ENCODE measurements at regions not wholly inside any gene's neighbourhood (a gene's known extent, or its start where the extent isn't known, plus 50 kb on each side); places are given as distances from the start of the nearest gene placed in this dataset.

- no peaks in the 10 kb centered on the region for H3K4me1 ChIP-seq (ENCODE audit: control insufficient read depth, insufficient read depth, low read length)
- no peak overlapping the region for H3K4me3 ChIP-seq (ENCODE audit: low read length in 2 of 2)
- H3K9me3 ChIP-seq (ENCODE audit: control insufficient read depth in 2 of 2, low read length in 2 of 2) = no peaks in the 10 kb centered on the region
- no peak overlapping the region for H3K9ac ChIP-seq (ENCODE audit: low read length in 2 of 2)
- no peaks in the 10 kb centered on the region for H3K27me3 ChIP-seq (ENCODE audit: control insufficient read depth in 1 of 2, insufficient read depth in 2 of 2, low read length in 2 of 2)
- no peaks in the 10 kb centered on the region for H3K36me3 ChIP-seq (ENCODE audit: control insufficient read depth in 2 of 2, insufficient read depth in 2 of 2, low read length in 2 of 2)
- no peak overlapping the region for H3K27ac ChIP-seq (ENCODE audit: low read length)
Measured at GRCh38 chr10:28137907-28138880, 139.3 kb upstream of the ODAD2 start.

- H3K9me3 ChIP-seq (ENCODE audit: control insufficient read depth in 2 of 2, low read length in 2 of 2) = no peaks in the 10 kb centered on the region
Measured at GRCh38 chr10:28135258-28135657, 136.4 kb upstream of the ODAD2 start.

GRCh38 chr10:28130267-28130666 lies 131.4 kb upstream of the ODAD2 start:
- Histone ChIP-seq H3K27me3 (ENCODE audit: control insufficient read depth in 1 of 2, insufficient read depth in 2 of 2, low read length in 2 of 2) (no peaks in the 10 kb centered on the region), H3K36me3 (ENCODE audit: control insufficient read depth in 2 of 2, insufficient read depth in 2 of 2, low read length in 2 of 2) (peaks cover 2 to 6% of the 10 kb centered on the region in 2 donors), H3K4me1 (ENCODE audit: control insufficient read depth, insufficient read depth, low read length) (no peaks in the 10 kb centered on the region), H3K27ac (ENCODE audit: low read length) (no peak overlapping the region), H3K9ac (ENCODE audit: low read length in 2 of 2) (no peak overlapping the region), H3K9me3 (ENCODE audit: control insufficient read depth in 2 of 2, low read length in 2 of 2) (no peaks in the 10 kb centered on the region), H3K4me3 (ENCODE audit: low read length in 2 of 2) (no peak overlapping the region)

More at GRCh38 chr10:28135258-28135657, 136.4 kb upstream of the ODAD2 start:
- Histone ChIP-seq H3K36me3 (ENCODE audit: control insufficient read depth in 2 of 2, insufficient read depth in 2 of 2, low read length in 2 of 2) (peaks cover 0 to 2% of the 10 kb centered on the region in 2 donors), H3K4me3 (ENCODE audit: low read length in 2 of 2) (no peak overlapping the region), H3K27ac (ENCODE audit: low read length) (no peak overlapping the region), H3K9ac (ENCODE audit: low read length in 2 of 2) (no peak overlapping the region), H3K4me1 (ENCODE audit: control insufficient read depth, insufficient read depth, low read length) (no peaks in the 10 kb centered on the region), H3K27me3 (ENCODE audit: control insufficient read depth in 1 of 2, insufficient read depth in 2 of 2, low read length in 2 of 2) (no peaks in the 10 kb centered on the region)

- H3K27me3 ChIP-seq (ENCODE audit: control insufficient read depth in 1 of 2, insufficient read depth in 2 of 2, low read length in 2 of 2) = no peaks in the 10 kb centered on the region
- peaks cover 2 to 12% of the 10 kb centered on the region in 2 donors for H3K36me3 ChIP-seq (ENCODE audit: control insufficient read depth in 2 of 2, insufficient read depth in 2 of 2, low read length in 2 of 2)
- H3K4me1 ChIP-seq (ENCODE audit: control insufficient read depth, insufficient read depth, low read length) = no peaks in the 10 kb centered on the region
- H3K9me3 ChIP-seq (ENCODE audit: control insufficient read depth in 2 of 2, low read length in 2 of 2) = no peaks in the 10 kb centered on the region
- H3K4me3 ChIP-seq (ENCODE audit: low read length in 2 of 2) = no peak overlapping the region
- H3K27ac ChIP-seq (ENCODE audit: low read length) = no peak overlapping the region
- no peak overlapping the region for H3K9ac ChIP-seq (ENCODE audit: low read length in 2 of 2)
Measured at GRCh38 chr10:28127881-28128280, 129.0 kb upstream of the ODAD2 start.

GRCh38 chr10:28125701-28126100 lies 126.8 kb upstream of the ODAD2 start:
- no peaks in the 10 kb centered on the region for H3K9me3 ChIP-seq (ENCODE audit: control insufficient read depth in 2 of 2, low read length in 2 of 2)
- peaks cover 2 to 12% of the 10 kb centered on the region in 2 donors for H3K36me3 ChIP-seq (ENCODE audit: control insufficient read depth in 2 of 2, insufficient read depth in 2 of 2, low read length in 2 of 2)
- no peak overlapping the region for H3K9ac ChIP-seq (ENCODE audit: low read length in 2 of 2)
- H3K4me3 ChIP-seq (ENCODE audit: low read length in 2 of 2) = no peak overlapping the region
- H3K27me3 ChIP-seq (ENCODE audit: control insufficient read depth in 1 of 2, insufficient read depth in 2 of 2, low read length in 2 of 2) = no peaks in the 10 kb centered on the region
- no peaks in the 10 kb centered on the region for H3K4me1 ChIP-seq (ENCODE audit: control insufficient read depth, insufficient read depth, low read length)
- no peak overlapping the region for H3K27ac ChIP-seq (ENCODE audit: low read length)

- H3K36me3 ChIP-seq (ENCODE audit: control insufficient read depth in 2 of 2, insufficient read depth in 2 of 2, low read length in 2 of 2) = peaks cover 0 to 12% of the 10 kb centered on the region in 2 donors
- no peak overlapping the region for H3K4me3 ChIP-seq (ENCODE audit: low read length in 2 of 2)
- no peaks in the 10 kb centered on the region for H3K4me1 ChIP-seq (ENCODE audit: control insufficient read depth, insufficient read depth, low read length)
- H3K27me3 ChIP-seq (ENCODE audit: control insufficient read depth in 1 of 2, insufficient read depth in 2 of 2, low read length in 2 of 2) = no peaks in the 10 kb centered on the region
- H3K9ac ChIP-seq (ENCODE audit: low read length in 2 of 2) = no peak overlapping the region
- no peak overlapping the region for H3K27ac ChIP-seq (ENCODE audit: low read length)
- H3K9me3 ChIP-seq (ENCODE audit: control insufficient read depth in 2 of 2, low read length in 2 of 2) = no peaks in the 10 kb centered on the region
Measured at GRCh38 chr10:28120795-28121194, 121.9 kb upstream of the ODAD2 start.

GRCh38 chr10:28120043-28120749 lies 121.3 kb upstream of the ODAD2 start:
- Histone ChIP-seq H3K9me3 (ENCODE audit: control insufficient read depth in 2 of 2, low read length in 2 of 2) (no peaks in the 10 kb centered on the region), H3K9ac (ENCODE audit: low read length in 2 of 2) (no peak overlapping the region), H3K4me1 (ENCODE audit: control insufficient read depth, insufficient read depth, low read length) (no peaks in the 10 kb centered on the region), H3K27me3 (ENCODE audit: control insufficient read depth in 1 of 2, insufficient read depth in 2 of 2, low read length in 2 of 2) (no peaks in the 10 kb centered on the region), H3K27ac (ENCODE audit: low read length) (no peak overlapping the region), H3K4me3 (ENCODE audit: low read length in 2 of 2) (no peak overlapping the region), H3K36me3 (ENCODE audit: control insufficient read depth in 2 of 2, insufficient read depth in 2 of 2, low read length in 2 of 2) (peaks cover 0 to 12% of the 10 kb centered on the region in 2 donors)

- Histone ChIP-seq H3K27me3 (ENCODE audit: control insufficient read depth in 1 of 2, insufficient read depth in 2 of 2, low read length in 2 of 2) (no peaks in the 10 kb centered on the region), H3K4me3 (ENCODE audit: low read length in 2 of 2) (no peak overlapping the region), H3K27ac (ENCODE audit: low read length) (no peak overlapping the region), H3K9me3 (ENCODE audit: control insufficient read depth in 2 of 2, low read length in 2 of 2) (no peaks in the 10 kb centered on the region), H3K36me3 (ENCODE audit: control insufficient read depth in 2 of 2, insufficient read depth in 2 of 2, low read length in 2 of 2) (peaks cover 0 to 10% of the 10 kb centered on the region in 2 donors), H3K9ac (ENCODE audit: low read length in 2 of 2) (no peak overlapping the region), H3K4me1 (ENCODE audit: control insufficient read depth, insufficient read depth, low read length) (no peaks in the 10 kb centered on the region)
Measured at GRCh38 chr10:28118985-28119628, 120.2 kb upstream of the ODAD2 start.

GRCh38 chr10:28113202-28113601 lies 114.3 kb upstream of the ODAD2 start:
- Histone ChIP-seq H3K36me3 (ENCODE audit: control insufficient read depth in 2 of 2, insufficient read depth in 2 of 2, low read length in 2 of 2) (no peaks in the 10 kb centered on the region), H3K4me3 (ENCODE audit: low read length in 2 of 2) (no peak overlapping the region), H3K27me3 (ENCODE audit: control insufficient read depth in 1 of 2, insufficient read depth in 2 of 2, low read length in 2 of 2) (no peaks in the 10 kb centered on the region), H3K9me3 (ENCODE audit: control insufficient read depth in 2 of 2, low read length in 2 of 2) (no peaks in the 10 kb centered on the region), H3K4me1 (ENCODE audit: control insufficient read depth, insufficient read depth, low read length) (no peaks in the 10 kb centered on the region), H3K27ac (ENCODE audit: low read length) (no peak overlapping the region), H3K9ac (ENCODE audit: low read length in 2 of 2) (no peak overlapping the region)

- H3K9me3 ChIP-seq (ENCODE audit: control insufficient read depth in 2 of 2, low read length in 2 of 2) = no peaks in the 10 kb centered on the region
Measured at GRCh38 chr10:28111712-28112111, 112.8 kb upstream of the ODAD2 start.

More at GRCh38 chr10:28111712-28112111, 112.8 kb upstream of the ODAD2 start:
- Histone ChIP-seq H3K9ac (ENCODE audit: low read length in 2 of 2) (no peak overlapping the region), H3K36me3 (ENCODE audit: control insufficient read depth in 2 of 2, insufficient read depth in 2 of 2, low read length in 2 of 2) (peaks cover 3 to 6% of the 10 kb centered on the region in 2 donors), H3K27me3 (ENCODE audit: control insufficient read depth in 1 of 2, insufficient read depth in 2 of 2, low read length in 2 of 2) (no peaks in the 10 kb centered on the region), H3K4me1 (ENCODE audit: control insufficient read depth, insufficient read depth, low read length) (no peaks in the 10 kb centered on the region), H3K27ac (ENCODE audit: low read length) (no peak overlapping the region), H3K4me3 (ENCODE audit: low read length in 2 of 2) (no peak overlapping the region)

Measured in stomach smooth muscle (tissue), 2 donors.